Kidney epithelial cell (primary cell): ENCODE measurements at regions not wholly inside any gene's neighbourhood (a gene's known extent, or its start where the extent isn't known, plus 50 kb on each side); places are given as distances from the start of the nearest gene placed in this dataset.

ENCODE experiments used
- DNase-seq: peaks from one replicate; pipeline ENCODE4 v3.0.0-alpha.2; 2010; ENCODE audit warnings: low read depth
- H3K27me3 ChIP-seq: 2 replicates; pipeline ENCODE4 v1.6.0; 2011; ENCODE audit warnings: low read length; ENCODE audit not compliant: control insufficient read depth, insufficient read depth
- H3K36me3 ChIP-seq: 2 replicates; pipeline ENCODE4 v1.5.1; 2011; ENCODE audit warnings: low read length; ENCODE audit not compliant: control insufficient read depth, insufficient read depth
- H3K4me3 ChIP-seq: 2 replicates; pipeline ENCODE4 v1.5.1; 2011; ENCODE audit warnings: low read depth, mild to moderate bottlenecking, control low read depth, low read length
- TF ChIP-seq, protein P1 (sequence below): IDR thresholded peaks from 2 replicates; pipeline ENCODE4 v1.5.1; 2011; ENCODE audit warnings: mild to moderate bottlenecking, moderate library complexity, low read length, control low read depth, inconsistent platforms; ENCODE audit not compliant: insufficient read depth, poor library complexity, severe bottlenecking

DNA sequence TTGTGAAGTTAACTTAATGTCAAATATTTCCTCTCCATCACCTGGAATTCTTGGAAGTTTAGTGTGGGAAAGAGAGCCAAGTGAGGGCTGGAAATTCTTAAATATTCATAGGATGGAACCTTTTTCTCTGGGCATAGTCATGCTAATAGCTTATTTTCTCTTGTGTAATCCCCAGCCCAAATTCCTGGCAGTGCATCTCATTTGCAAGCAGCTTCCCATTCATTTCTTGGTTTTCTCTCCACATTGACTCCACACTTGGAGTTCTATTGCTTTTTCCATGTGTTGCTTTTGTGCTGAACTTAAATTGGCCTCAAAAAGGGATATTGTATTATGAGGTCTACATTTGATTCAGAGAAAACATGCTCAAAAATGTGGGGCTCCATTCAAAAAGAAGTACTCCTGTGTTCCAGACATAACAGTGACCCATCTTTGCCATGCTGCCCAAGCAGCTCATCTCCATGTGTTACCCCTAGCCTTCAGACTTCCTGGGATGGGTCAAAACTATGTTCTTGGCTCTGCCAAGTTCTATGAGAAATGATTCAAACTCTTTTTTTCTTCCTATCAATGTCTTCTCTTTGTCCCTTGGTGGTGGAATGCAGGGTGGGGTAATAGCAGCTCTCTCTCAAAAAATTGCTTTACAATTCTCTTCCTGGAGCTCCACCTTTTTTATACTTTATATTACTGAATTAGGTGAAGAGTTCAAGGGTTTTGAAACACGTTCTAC lies 2471.5 kb downstream of the PCDH9 start:
- Histone ChIP-seq H3K36me3 (no peaks in the 10 kb centered on the region), H3K27me3 (no peaks in the 10 kb centered on the region), H3K4me3 (no peak overlapping the region)
- no peak for DNase-seq
- TF ChIP-seq, protein P1, sequence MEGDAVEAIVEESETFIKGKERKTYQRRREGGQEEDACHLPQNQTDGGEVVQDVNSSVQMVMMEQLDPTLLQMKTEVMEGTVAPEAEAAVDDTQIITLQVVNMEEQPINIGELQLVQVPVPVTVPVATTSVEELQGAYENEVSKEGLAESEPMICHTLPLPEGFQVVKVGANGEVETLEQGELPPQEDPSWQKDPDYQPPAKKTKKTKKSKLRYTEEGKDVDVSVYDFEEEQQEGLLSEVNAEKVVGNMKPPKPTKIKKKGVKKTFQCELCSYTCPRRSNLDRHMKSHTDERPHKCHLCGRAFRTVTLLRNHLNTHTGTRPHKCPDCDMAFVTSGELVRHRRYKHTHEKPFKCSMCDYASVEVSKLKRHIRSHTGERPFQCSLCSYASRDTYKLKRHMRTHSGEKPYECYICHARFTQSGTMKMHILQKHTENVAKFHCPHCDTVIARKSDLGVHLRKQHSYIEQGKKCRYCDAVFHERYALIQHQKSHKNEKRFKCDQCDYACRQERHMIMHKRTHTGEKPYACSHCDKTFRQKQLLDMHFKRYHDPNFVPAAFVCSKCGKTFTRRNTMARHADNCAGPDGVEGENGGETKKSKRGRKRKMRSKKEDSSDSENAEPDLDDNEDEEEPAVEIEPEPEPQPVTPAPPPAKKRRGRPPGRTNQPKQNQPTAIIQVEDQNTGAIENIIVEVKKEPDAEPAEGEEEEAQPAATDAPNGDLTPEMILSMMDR, result no peak

GRCh38 chr13:64756621-64757020 lies 2473.5 kb downstream of the PCDH9 start:
- no peak overlapping the region for H3K4me3 ChIP-seq
- no peaks in the 10 kb centered on the region for H3K27me3 ChIP-seq
- H3K36me3 ChIP-seq, result no peaks in the 10 kb centered on the region
- TF ChIP-seq, protein P1, result no peak
- DNase-seq, result no peak

- H3K27me3 ChIP-seq, result no peaks in the 10 kb centered on the region
- no peaks in the 10 kb centered on the region for H3K36me3 ChIP-seq
- H3K4me3 ChIP-seq, result no peak overlapping the region
- DNase-seq, result no peak
- TF ChIP-seq, protein P1, result no peak
These were observed 2474.2 kb downstream of the PCDH9 start for GRCh38 chr13:64755961-64756360.

- no peak for DNase-seq
- H3K27me3 ChIP-seq, result no peaks in the 10 kb centered on the region
- no peak overlapping the region for H3K4me3 ChIP-seq
- TF ChIP-seq, protein P1, result no peak
- no peaks in the 10 kb centered on the region for H3K36me3 ChIP-seq
These were observed 2476.7 kb downstream of the PCDH9 start for GRCh38 chr13:64753233-64754000.

GRCh38 chr13:64749301-64749700 lies 2480.8 kb downstream of the PCDH9 start:
- no peak for DNase-seq
- Histone ChIP-seq H3K36me3 (no peaks in the 10 kb centered on the region), H3K4me3 (no peak overlapping the region), H3K27me3 (no peaks in the 10 kb centered on the region)
- TF ChIP-seq, protein P1, result no peak
